ENCODE measurements at regions not wholly inside any gene's neighbourhood (a gene's known extent, or its start where the extent isn't known, plus 50 kb on each side); places are given as distances from the start of the nearest gene placed in this dataset.

DNA sequence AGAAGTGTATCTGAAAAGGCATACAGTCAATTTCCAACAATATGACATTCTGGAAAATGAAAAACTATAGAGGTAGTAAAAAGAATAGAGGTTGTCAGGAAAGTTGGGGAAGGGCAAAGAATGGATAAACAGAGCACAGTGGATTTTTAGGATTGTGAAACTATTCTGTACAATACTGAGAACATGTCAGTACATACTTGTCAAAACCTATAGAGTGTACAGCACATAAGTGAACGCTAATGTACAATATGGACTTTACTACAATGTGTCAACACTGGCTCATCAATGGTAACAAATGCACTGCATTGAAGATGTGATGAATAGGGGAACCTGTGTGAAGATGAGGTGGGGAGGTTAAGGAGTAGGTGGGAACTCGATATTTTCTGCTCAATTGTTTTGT is 483.0 kb upstream of the PFKP start:
- TF ChIP-seq, protein P1, sequence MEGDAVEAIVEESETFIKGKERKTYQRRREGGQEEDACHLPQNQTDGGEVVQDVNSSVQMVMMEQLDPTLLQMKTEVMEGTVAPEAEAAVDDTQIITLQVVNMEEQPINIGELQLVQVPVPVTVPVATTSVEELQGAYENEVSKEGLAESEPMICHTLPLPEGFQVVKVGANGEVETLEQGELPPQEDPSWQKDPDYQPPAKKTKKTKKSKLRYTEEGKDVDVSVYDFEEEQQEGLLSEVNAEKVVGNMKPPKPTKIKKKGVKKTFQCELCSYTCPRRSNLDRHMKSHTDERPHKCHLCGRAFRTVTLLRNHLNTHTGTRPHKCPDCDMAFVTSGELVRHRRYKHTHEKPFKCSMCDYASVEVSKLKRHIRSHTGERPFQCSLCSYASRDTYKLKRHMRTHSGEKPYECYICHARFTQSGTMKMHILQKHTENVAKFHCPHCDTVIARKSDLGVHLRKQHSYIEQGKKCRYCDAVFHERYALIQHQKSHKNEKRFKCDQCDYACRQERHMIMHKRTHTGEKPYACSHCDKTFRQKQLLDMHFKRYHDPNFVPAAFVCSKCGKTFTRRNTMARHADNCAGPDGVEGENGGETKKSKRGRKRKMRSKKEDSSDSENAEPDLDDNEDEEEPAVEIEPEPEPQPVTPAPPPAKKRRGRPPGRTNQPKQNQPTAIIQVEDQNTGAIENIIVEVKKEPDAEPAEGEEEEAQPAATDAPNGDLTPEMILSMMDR (IDR thresholded peaks at IDR 0.05 in 8 of 11, conservative IDR thresholded peaks at IDR 0.05 in 3 of 11): no peak
- TF ChIP-seq POLR2A (IDR thresholded peaks at IDR 0.05): no peak
- TF ChIP-seq POLR2AphosphoS5 (IDR thresholded peaks at IDR 0.05): no peak

Data from spleen (tissue), 7 donors.